Heart left ventricle (tissue), 16 donors: ENCODE measurements at regions not wholly inside any gene's neighbourhood (a gene's known extent, or its start where the extent isn't known, plus 50 kb on each side); places are given as distances from the start of the nearest gene placed in this dataset.

Source experiments
- ATAC-seq, 4 donors: fragments of 200-7000 bp; cut with Tn5 transposase; one replicate each; pipeline ENCODE4 v1.9.1; 2020 to 2022; ENCODE audit warnings: moderate library complexity in 4 of 4, mild to moderate bottlenecking in 3 of 4, moderate number of reproducible peaks in 1 of 4
- DNase-seq, 5 donors: peaks; one replicate each; pipeline ENCODE4 v3.0.0-alpha.2; 2020
- H3K27ac ChIP-seq, 12 donors: fragments of 200-600 bp; sonication (generic) in 4 of 12; one replicate each; pipeline versions ENCODE4 v1.5.0 to v1.8.0; 2016 to 2022; ENCODE audit warnings: mild to moderate bottlenecking in 2 of 12
- H3K27me3 ChIP-seq, 9 donors: fragments of 200-600 bp; sonication (generic) in 2 of 9; one replicate each; pipeline versions ENCODE4 v1.5.1 to v1.8.0; 2016 to 2022; ENCODE audit warnings: mild to moderate bottlenecking in 3 of 9
- H3K36me3 ChIP-seq, 9 donors: fragments of 200-600 bp; sonication (generic) in 2 of 9; one replicate each; pipeline versions ENCODE4 v1.5.0 to v1.8.0; 2018 to 2022; ENCODE audit warnings: mild to moderate bottlenecking in 2 of 9
- H3K4me1 ChIP-seq, 12 donors: fragments of 200-600 bp; sonication (generic) in 4 of 12; one replicate each; pipeline versions ENCODE4 v1.5.0 to v1.8.0; 2016 to 2022; ENCODE audit warnings: mild to moderate bottlenecking in 3 of 12
- H3K4me3 ChIP-seq, 12 donors: fragments of 200-600 bp; sonication (generic) in 4 of 12; one replicate each; pipeline versions ENCODE4 v1.5.0 to v1.8.0; 2017 to 2022; ENCODE audit warnings: mild to moderate bottlenecking in 9 of 12, moderate library complexity in 4 of 12
- H3K9me3 ChIP-seq, 12 donors: fragments of 200-600 bp; sonication (generic) in 4 of 12; one replicate each; pipeline versions ENCODE4 v1.5.0 to v1.8.0; 2016 to 2022; ENCODE audit warnings: mild to moderate bottlenecking in 1 of 12
- POLR2A ChIP-seq, 2 donors: fragments of 450-650 bp; IDR thresholded peaks; one replicate each; pipeline ENCODE4 v1.6.1; 2017; ENCODE audit warnings: antibody characterized with exemption in 2 of 2, mild to moderate bottlenecking in 2 of 2, moderate library complexity in 2 of 2
- WGBS, 4 donors: extraction: QIAGEN DNeasy Blood & Tissue Kit in 2 of 4; methylation state at CpG; one replicate each; pipeline versions ENCODE4 v1.1.5 to v1.1.7; 2013 to 2018; 5-methylcytosine and 5-hydroxymethylcytosine counted together
- intact Hi-C, 10 donors: fragments of 100-400 bp; cut with DNase I; formaldehyde crosslinking; loops; one replicate each; pipeline versions ENCODE4 v1.11.1 to v1.14.2; 2022
- TF ChIP-seq, protein P1 (sequence below), 12 donors: fragments of 200-600 bp; sonication (generic) in 4 of 12; IDR thresholded peaks; one replicate each; pipeline versions ENCODE4 v1.5.0 to v1.8.0; 2018 to 2022; ENCODE audit warnings: antibody characterized with exemption in 12 of 12, mild to moderate bottlenecking in 5 of 12
- donor health status: ischemic (EF 13 %, LVEDD 7.1; RV severe dilation, severe dysfunction).
- donor health status: healthy with polysubstance abuse.
- donor health status: DM: no; HTN: yes; CAD: no.
- donor health status: DM: no; HTN: no; CAD: no.
- donor health status: ischemic (EF 25% LVEDD 6.9; RV normal size, moderate dysfunction).
- donor health status: ischemic (EF 25% LVEDD 5.7; RV mildly dilated, moderate dysfunction).
- donor health status: healthy.
- donor health status: DM: yes; HTN: yes; CAD: no.
- donor health status: ischemic (EF 35%, LVEDD 5.7; RV mildly dilated, moderate dysfunction).
- donor health status: nonischemic (EF 11% LVEDD 7.7; RV severe dilation, severe dysfunction).
- donor health status: DM: yes; HTN: yes; CAD: no.
- donor health status: PGD.
- donor health status: ischemic (EF 29% LVEDD 5.4; RV normal size, mild dysfunction).
- donor health status: nonischemic (EF 23%, LVEDD 6.1; RV moderate dilation, normal function).

DNA sequence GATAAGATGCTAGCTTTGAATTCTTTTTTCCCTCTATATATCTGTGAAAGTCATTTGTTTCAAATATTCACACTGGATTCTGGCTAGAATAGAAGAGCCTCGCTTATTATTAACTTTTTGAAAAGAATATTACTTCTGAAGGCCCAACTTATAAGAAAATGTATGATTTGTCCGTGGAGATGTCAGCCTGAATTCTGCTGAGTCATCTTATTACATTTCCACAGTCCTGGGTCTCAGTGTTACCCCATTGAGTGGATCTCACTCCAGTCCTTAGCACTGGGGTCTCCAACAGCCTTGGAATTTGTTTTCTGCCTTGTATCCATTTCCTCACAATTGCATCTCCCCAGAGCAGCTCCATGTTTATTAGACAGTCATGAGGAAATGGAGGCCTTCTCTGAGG, 907.9 kb downstream of the VRK1 start:
- ATAC-seq (no peak), DNase-seq (no peak)
- peaks cover 0 to 18% (median 0%) of the 10 kb centered on the region in 12 donors for H3K4me1 ChIP-seq
- peaks cover 0 to 12% (median 0%) of the 10 kb centered on the region in 9 donors for H3K27me3 ChIP-seq
- intact Hi-C loops: no loop called here
- TF ChIP-seq POLR2A (IDR thresholded peaks at IDR 0.05): no peak
- TF ChIP-seq, protein P1, sequence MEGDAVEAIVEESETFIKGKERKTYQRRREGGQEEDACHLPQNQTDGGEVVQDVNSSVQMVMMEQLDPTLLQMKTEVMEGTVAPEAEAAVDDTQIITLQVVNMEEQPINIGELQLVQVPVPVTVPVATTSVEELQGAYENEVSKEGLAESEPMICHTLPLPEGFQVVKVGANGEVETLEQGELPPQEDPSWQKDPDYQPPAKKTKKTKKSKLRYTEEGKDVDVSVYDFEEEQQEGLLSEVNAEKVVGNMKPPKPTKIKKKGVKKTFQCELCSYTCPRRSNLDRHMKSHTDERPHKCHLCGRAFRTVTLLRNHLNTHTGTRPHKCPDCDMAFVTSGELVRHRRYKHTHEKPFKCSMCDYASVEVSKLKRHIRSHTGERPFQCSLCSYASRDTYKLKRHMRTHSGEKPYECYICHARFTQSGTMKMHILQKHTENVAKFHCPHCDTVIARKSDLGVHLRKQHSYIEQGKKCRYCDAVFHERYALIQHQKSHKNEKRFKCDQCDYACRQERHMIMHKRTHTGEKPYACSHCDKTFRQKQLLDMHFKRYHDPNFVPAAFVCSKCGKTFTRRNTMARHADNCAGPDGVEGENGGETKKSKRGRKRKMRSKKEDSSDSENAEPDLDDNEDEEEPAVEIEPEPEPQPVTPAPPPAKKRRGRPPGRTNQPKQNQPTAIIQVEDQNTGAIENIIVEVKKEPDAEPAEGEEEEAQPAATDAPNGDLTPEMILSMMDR (IDR thresholded peaks at IDR 0.05): no peak
- H3K36me3 ChIP-seq: no peaks in the 10 kb centered on the region
- H3K27ac ChIP-seq: peak overlapping the region in 1 of 12 donors; percentile 75
- 29 to 63% (median 33%) methylated on average over 2 of the region's 2 CpGs for WGBS, 4 donors
- peaks cover 0 to 1% (median 0%) of the 10 kb centered on the region in 12 donors for H3K9me3 ChIP-seq
- no peak overlapping the region for H3K4me3 ChIP-seq

DNA sequence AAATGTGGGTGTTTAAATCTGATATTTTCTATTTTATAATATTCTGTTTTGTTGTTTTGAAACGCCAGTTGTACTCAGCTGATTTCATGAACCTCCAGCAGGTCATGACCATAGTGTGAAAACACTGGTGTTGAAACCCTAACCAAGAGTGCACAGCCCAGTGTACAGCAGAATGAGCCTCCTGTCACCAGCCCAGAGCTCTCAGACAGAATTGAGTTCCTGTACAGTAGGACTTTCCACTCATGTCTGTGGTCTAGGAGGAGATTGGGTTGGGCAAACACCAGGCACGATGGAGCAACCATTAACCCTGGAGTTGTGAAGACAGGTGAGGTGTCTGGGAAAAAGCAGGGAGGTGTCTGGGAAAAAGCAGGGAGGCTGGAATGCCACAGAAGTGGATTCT, 908.8 kb downstream of the VRK1 start:
- Histone ChIP-seq H3K9me3 (no peaks in the 10 kb centered on the region), H3K27ac (peak overlapping the region in 1 of 12 donors; percentile 75), H3K27me3 (peaks cover 0 to 12% (median 0%) of the 10 kb centered on the region in 9 donors), H3K36me3 (no peaks in the 10 kb centered on the region), H3K4me3 (no peak overlapping the region), H3K4me1 (peaks cover 0 to 18% (median 0%) of the 10 kb centered on the region in 12 donors)
- intact Hi-C loops: no loop called here
- ATAC-seq (no peak), DNase-seq (no peak)
- 48 to 74% (median 60%) methylated on average over 2 of the region's 2 CpGs for WGBS, 4 donors
- no peak for TF ChIP-seq POLR2A (IDR thresholded peaks at IDR 0.05)
- TF ChIP-seq, protein P1 (IDR thresholded peaks at IDR 0.05): no peak

DNA sequence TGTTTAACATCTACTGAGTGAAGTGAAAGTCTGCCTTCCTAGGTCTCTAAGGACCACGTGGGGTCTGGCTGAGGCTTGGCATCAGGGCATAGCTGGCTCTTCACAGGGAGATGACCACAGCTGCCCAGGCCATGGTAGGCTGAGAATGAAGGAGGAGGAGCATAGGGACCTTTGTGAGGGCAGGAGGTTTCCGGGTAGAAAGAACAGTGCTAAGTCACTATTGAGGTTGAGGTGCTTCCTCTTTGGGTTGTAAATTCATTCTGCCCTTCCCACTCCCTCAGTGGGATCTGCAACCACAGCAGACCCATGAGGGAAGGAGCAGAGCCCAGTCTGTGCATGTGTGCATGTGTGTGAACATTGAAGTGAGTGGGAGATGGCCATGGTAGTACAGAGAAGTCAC, 909.6 kb downstream of the VRK1 start:
- intact Hi-C loops: no loop called here
- Histone ChIP-seq H3K27ac (peak overlapping the region in 1 of 12 donors; percentile 66), H3K4me3 (no peak overlapping the region), H3K9me3 (no peaks in the 10 kb centered on the region), H3K4me1 (peaks cover 0 to 18% (median 0%) of the 10 kb centered on the region in 12 donors), H3K36me3 (no peaks in the 10 kb centered on the region), H3K27me3 (peaks cover 0 to 12% (median 0%) of the 10 kb centered on the region in 9 donors)
- TF ChIP-seq, protein P1 (IDR thresholded peaks at IDR 0.05): no peak
- no peak for TF ChIP-seq POLR2A (IDR thresholded peaks at IDR 0.05)
- peak in 2 of 4 donors; percentile 33 to 37 for ATAC-seq
- WGBS, 4 donors: 42 to 57% (median 55%) methylated on average over 2 of the region's 2 CpGs
- DNase-seq: no peak

DNA sequence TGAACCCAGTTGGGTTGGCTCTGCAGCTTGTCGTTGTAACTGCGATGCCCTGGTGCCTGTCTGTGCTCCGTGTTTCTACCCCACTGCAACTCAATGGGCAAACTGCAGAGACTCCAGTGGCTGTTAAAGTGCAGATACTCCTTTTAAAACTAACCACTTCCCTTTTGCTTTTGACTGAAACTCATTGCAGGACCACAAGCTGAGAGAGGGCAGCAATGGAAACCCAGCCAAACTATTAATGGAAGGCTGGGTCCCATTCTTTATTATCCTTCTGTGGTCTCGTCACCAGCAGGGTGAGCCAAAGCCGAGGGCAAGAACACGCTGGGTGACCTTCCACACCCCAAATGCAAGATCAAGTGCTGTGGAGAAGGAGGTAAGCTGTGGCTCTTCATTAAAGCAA, 910.4 kb downstream of the VRK1 start:
- H3K9me3 ChIP-seq: no peaks in the 10 kb centered on the region
- no peak overlapping the region for H3K4me3 ChIP-seq
- TF ChIP-seq POLR2A (IDR thresholded peaks at IDR 0.05): no peak
- TF ChIP-seq, protein P1 (IDR thresholded peaks at IDR 0.05): no peak
- DNase-seq (no peak), ATAC-seq (no peak)
- H3K27ac ChIP-seq: peak overlapping the region in 1 of 12 donors; percentile 66
- H3K36me3 ChIP-seq: no peaks in the 10 kb centered on the region
- intact Hi-C loops: no loop called here
- 60 to 73% (median 67%) methylated on average over 6 of the region's 6 CpGs for WGBS, 4 donors
- peaks cover 0 to 18% (median 0%) of the 10 kb centered on the region in 12 donors for H3K4me1 ChIP-seq
- H3K27me3 ChIP-seq: peaks cover 0 to 12% (median 0%) of the 10 kb centered on the region in 9 donors
